ENCODE measurements at regions not wholly inside any gene's neighbourhood (a gene's known extent, or its start where the extent isn't known, plus 50 kb on each side); places are given as distances from the start of the nearest gene placed in this dataset.

GRCh38 chr20:7411075-7411474, 529.2 kb downstream of the HAO1 start:
- Mint-ChIP-seq H3K9me3 (ENCODE audit: unreplicated experiment) (no peaks in the 10 kb centered on the region), H3K4me1 (ENCODE audit: low read depth, unreplicated experiment) (no peaks in the 10 kb centered on the region), H3K36me3 (ENCODE audit: unreplicated experiment) (no peaks in the 10 kb centered on the region), H3K27me3 (ENCODE audit: unreplicated experiment) (no peaks in the 10 kb centered on the region), H3K4me3 (ENCODE audit: unreplicated experiment) (no peak overlapping the region), H3K27ac (ENCODE audit: unreplicated experiment) (no peak overlapping the region)
- TF ChIP-seq CTCF (IDR thresholded peaks at IDR 0.05; ENCODE audit: partially characterized antibody, unreplicated experiment) = no peak
- DNase-seq = no peak

DNA sequence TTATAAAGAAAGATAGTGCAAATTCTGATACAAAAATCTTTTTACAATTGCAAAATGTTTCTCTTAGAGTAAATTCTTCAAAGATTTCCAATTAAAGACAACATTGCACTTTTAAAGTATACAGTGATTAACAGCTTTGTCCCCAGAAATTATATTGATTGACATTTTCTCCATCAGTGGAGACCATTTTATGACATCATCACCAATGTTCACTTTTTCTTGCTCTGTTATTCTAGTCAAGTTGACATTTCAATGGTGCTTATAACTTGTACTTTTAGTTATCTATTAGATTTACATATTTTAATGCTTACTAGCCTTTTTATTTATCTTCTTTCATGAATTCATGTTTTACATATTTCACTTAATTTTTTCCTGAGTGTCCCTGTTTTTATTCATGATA, 524.8 kb downstream of the HAO1 start:
- H3K9me3 Mint-ChIP-seq (ENCODE audit: unreplicated experiment) = no peaks in the 10 kb centered on the region
- no peaks in the 10 kb centered on the region for H3K4me1 Mint-ChIP-seq (ENCODE audit: low read depth, unreplicated experiment)
- H3K4me3 Mint-ChIP-seq (ENCODE audit: unreplicated experiment) = no peak overlapping the region
- H3K36me3 Mint-ChIP-seq (ENCODE audit: unreplicated experiment) = no peaks in the 10 kb centered on the region
- no peaks in the 10 kb centered on the region for H3K27me3 Mint-ChIP-seq (ENCODE audit: unreplicated experiment)
- no peak for TF ChIP-seq CTCF (IDR thresholded peaks at IDR 0.05; ENCODE audit: partially characterized antibody, unreplicated experiment)
- no peak overlapping the region for H3K27ac Mint-ChIP-seq (ENCODE audit: unreplicated experiment)
- DNase-seq = no peak

- Mint-ChIP-seq H3K27ac (ENCODE audit: unreplicated experiment) (no peak overlapping the region), H3K4me3 (ENCODE audit: unreplicated experiment) (no peak overlapping the region), H3K36me3 (ENCODE audit: unreplicated experiment) (no peaks in the 10 kb centered on the region), H3K9me3 (ENCODE audit: unreplicated experiment) (no peaks in the 10 kb centered on the region), H3K27me3 (ENCODE audit: unreplicated experiment) (no peaks in the 10 kb centered on the region), H3K4me1 (ENCODE audit: low read depth, unreplicated experiment) (no peaks in the 10 kb centered on the region)
- no peak for DNase-seq
- TF ChIP-seq CTCF (IDR thresholded peaks at IDR 0.05; ENCODE audit: partially characterized antibody, unreplicated experiment) = no peak
These were observed 523.9 kb downstream of the HAO1 start for GRCh38 chr20:7416382-7416781.

- H3K4me1 Mint-ChIP-seq (ENCODE audit: low read depth, unreplicated experiment) = no peaks in the 10 kb centered on the region
These were observed 519.9 kb downstream of the HAO1 start for GRCh38 chr20:7420345-7420744.

More at GRCh38 chr20:7420345-7420744, 519.9 kb downstream of the HAO1 start:
- no peak overlapping the region for H3K4me3 Mint-ChIP-seq (ENCODE audit: unreplicated experiment)
- no peak for TF ChIP-seq CTCF (IDR thresholded peaks at IDR 0.05; ENCODE audit: partially characterized antibody, unreplicated experiment)
- H3K27ac Mint-ChIP-seq (ENCODE audit: unreplicated experiment) = no peak overlapping the region
- H3K9me3 Mint-ChIP-seq (ENCODE audit: unreplicated experiment) = no peaks in the 10 kb centered on the region
- no peak for DNase-seq
- H3K36me3 Mint-ChIP-seq (ENCODE audit: unreplicated experiment) = no peaks in the 10 kb centered on the region
- H3K27me3 Mint-ChIP-seq (ENCODE audit: unreplicated experiment) = no peaks in the 10 kb centered on the region
